Liver (tissue), 8 donors: ENCODE measurements at regions not wholly inside any gene's neighbourhood (a gene's known extent, or its start where the extent isn't known, plus 50 kb on each side); places are given as distances from the start of the nearest gene placed in this dataset.

Experiments used
- DNase-seq: peaks from one replicate; pipeline ENCODE4 v3.0.0-alpha.2; 2017; ENCODE audit warnings: low spot score
- H3K27ac ChIP-seq, 2 donors: one replicate each; pipeline ENCODE4 v1.7.0; 2013; ENCODE audit warnings: inconsistent platforms in 2 of 2, low read length in 2 of 2, control low read depth in 1 of 2, low read depth in 1 of 2, mild to moderate bottlenecking in 1 of 2
- H3K27me3 ChIP-seq, 4 donors: one replicate each; pipeline versions ENCODE4 v1.6.1 to v1.7.0; 2013; ENCODE audit warnings: low read length in 3 of 4, inconsistent platforms in 1 of 4, mild to moderate bottlenecking in 1 of 4, moderate library complexity in 1 of 4; ENCODE audit not compliant: control insufficient read depth in 4 of 4, insufficient read depth in 4 of 4
- H3K36me3 ChIP-seq, 4 donors: one replicate each; pipeline versions ENCODE4 v1.6.1 to v1.7.0; 2013; ENCODE audit warnings: low read length in 3 of 4, mild to moderate bottlenecking in 3 of 4, low read depth in 1 of 4, moderate library complexity in 1 of 4; ENCODE audit not compliant: control insufficient read depth in 4 of 4, insufficient read depth in 3 of 4
- H3K4me1 ChIP-seq, 4 donors: one replicate each; pipeline versions ENCODE4 v1.6.1 to v1.7.0; 2013; ENCODE audit warnings: low read length in 3 of 4, mild to moderate bottlenecking in 3 of 4, moderate library complexity in 1 of 4; ENCODE audit not compliant: control insufficient read depth in 4 of 4, insufficient read depth in 4 of 4
- H3K4me3 ChIP-seq, 3 donors: one replicate each; pipeline versions ENCODE4 v1.6.1 to v1.7.0; 2013; ENCODE audit warnings: low read length in 3 of 3, control low read depth in 1 of 3, low read depth in 1 of 3, mild to moderate bottlenecking in 1 of 3
- H3K9ac ChIP-seq, 2 donors: one replicate each; pipeline ENCODE4 v1.7.0; 2013; ENCODE audit warnings: low read length in 2 of 2, mild to moderate bottlenecking in 2 of 2, moderate library complexity in 2 of 2, control low read depth in 1 of 2, low read depth in 1 of 2
- H3K9me3 ChIP-seq, 4 donors: one replicate each; pipeline versions ENCODE4 v1.6.1 to v1.7.0; 2013; ENCODE audit warnings: low read length in 3 of 4; ENCODE audit not compliant: control insufficient read depth in 4 of 4
- EGR1 ChIP-seq, 2 donors: IDR thresholded peaks; 2 replicates each; pipeline ENCODE4 v1.6.1; 2016 to 2018; ENCODE audit warnings: antibody characterized with exemption in 2 of 2, low read depth in 2 of 2
- FOXA1 ChIP-seq: IDR thresholded peaks from 2 replicates; pipeline ENCODE4 v1.6.1; 2016; ENCODE audit warnings: antibody characterized with exemption
- GABPA ChIP-seq, 2 donors: IDR thresholded peaks in 1 of 2; conservative IDR thresholded peaks in 1 of 2; 2 replicates each; pipeline ENCODE4 v1.6.1; 2016; ENCODE audit warnings: antibody characterized with exemption in 2 of 2, mild to moderate bottlenecking in 1 of 2, moderate library complexity in 1 of 2
- HNF4A ChIP-seq, 2 donors: conservative IDR thresholded peaks; 2 replicates each; pipeline ENCODE4 v1.6.1; 2016; ENCODE audit warnings: antibody characterized with exemption in 2 of 2, mild to moderate bottlenecking in 2 of 2
- JUND ChIP-seq, 2 donors: IDR thresholded peaks; 2 replicates each; pipeline ENCODE4 v1.6.1; 2016; ENCODE audit warnings: antibody characterized with exemption in 2 of 2
- RAD21 ChIP-seq, 2 donors: IDR thresholded peaks; 2 replicates each; pipeline ENCODE4 v1.6.1; 2016; ENCODE audit warnings: antibody characterized with exemption in 2 of 2, mild to moderate bottlenecking in 2 of 2
- TAF1 ChIP-seq: conservative IDR thresholded peaks from 2 replicates; pipeline ENCODE4 v1.6.1; 2016; ENCODE audit warnings: antibody characterized with exemption, mild to moderate bottlenecking
- YY1 ChIP-seq: IDR thresholded peaks from 2 replicates; pipeline ENCODE4 v1.6.1; 2016; ENCODE audit warnings: antibody characterized with exemption, mild to moderate bottlenecking
- WGBS: extraction: QIAGEN DNeasy Blood & Tissue Kit; methylation state at CpG from one replicate; pipeline ENCODE4 v1.1.7; 2013; 5-methylcytosine and 5-hydroxymethylcytosine counted together
- TF ChIP-seq, protein P1 (sequence below): IDR thresholded peaks from 2 replicates; pipeline ENCODE4 v1.6.1; 2016; ENCODE audit warnings: antibody characterized with exemption, mild to moderate bottlenecking
- TF ChIP-seq, protein P2 (sequence below): IDR thresholded peaks from 2 replicates; pipeline ENCODE4 v1.6.1; 2016; ENCODE audit warnings: antibody characterized with exemption
- TF ChIP-seq, protein P3 (sequence below): fragments of 150-350 bp; IDR thresholded peaks from 2 replicates; pipeline ENCODE4 v1.5.1; 2017; ENCODE audit warnings: improper control_type of control experiment, low read depth, low read length; ENCODE audit not compliant: missing input control
- TF ChIP-seq, protein P4 (sequence below): IDR thresholded peaks from 2 replicates; pipeline ENCODE4 v1.6.1; 2016; ENCODE audit warnings: antibody characterized with exemption
- TF ChIP-seq, protein P5 (sequence below): IDR thresholded peaks from 2 replicates; pipeline ENCODE4 v1.6.1; 2016; ENCODE audit warnings: antibody characterized with exemption
- donor health status: healthy.
- donor health status: healthy.
- donor health status: healthy.
- donor health status: healthy.
- donor health status: healthy.

- WGBS = 94% methylated on average over 9 of the region's 9 CpGs
- H3K4me3 ChIP-seq = no peak overlapping the region
- no peak overlapping the region for H3K27ac ChIP-seq
These were observed 150.1 kb upstream of the DIO3 start for GRCh38 chr14:101411151-101411550.

GRCh38 chr14:101411779-101412178 lies 149.5 kb upstream of the DIO3 start:
- H3K36me3 ChIP-seq = no peaks in the 10 kb centered on the region
- no peak overlapping the region for H3K9ac ChIP-seq
- 92% methylated on average over 10 of the region's 10 CpGs for WGBS
- H3K27me3 ChIP-seq = no peaks in the 10 kb centered on the region
- no peaks in the 10 kb centered on the region for H3K4me1 ChIP-seq
- H3K27ac ChIP-seq = no peak overlapping the region
- TF ChIP-seq TAF1 = no peak
- TF ChIP-seq GABPA (IDR thresholded peaks at IDR 0.05 in 1 of 2, conservative IDR thresholded peaks at IDR 0.05 in 1 of 2) = no peak
- TF ChIP-seq, protein P1, sequence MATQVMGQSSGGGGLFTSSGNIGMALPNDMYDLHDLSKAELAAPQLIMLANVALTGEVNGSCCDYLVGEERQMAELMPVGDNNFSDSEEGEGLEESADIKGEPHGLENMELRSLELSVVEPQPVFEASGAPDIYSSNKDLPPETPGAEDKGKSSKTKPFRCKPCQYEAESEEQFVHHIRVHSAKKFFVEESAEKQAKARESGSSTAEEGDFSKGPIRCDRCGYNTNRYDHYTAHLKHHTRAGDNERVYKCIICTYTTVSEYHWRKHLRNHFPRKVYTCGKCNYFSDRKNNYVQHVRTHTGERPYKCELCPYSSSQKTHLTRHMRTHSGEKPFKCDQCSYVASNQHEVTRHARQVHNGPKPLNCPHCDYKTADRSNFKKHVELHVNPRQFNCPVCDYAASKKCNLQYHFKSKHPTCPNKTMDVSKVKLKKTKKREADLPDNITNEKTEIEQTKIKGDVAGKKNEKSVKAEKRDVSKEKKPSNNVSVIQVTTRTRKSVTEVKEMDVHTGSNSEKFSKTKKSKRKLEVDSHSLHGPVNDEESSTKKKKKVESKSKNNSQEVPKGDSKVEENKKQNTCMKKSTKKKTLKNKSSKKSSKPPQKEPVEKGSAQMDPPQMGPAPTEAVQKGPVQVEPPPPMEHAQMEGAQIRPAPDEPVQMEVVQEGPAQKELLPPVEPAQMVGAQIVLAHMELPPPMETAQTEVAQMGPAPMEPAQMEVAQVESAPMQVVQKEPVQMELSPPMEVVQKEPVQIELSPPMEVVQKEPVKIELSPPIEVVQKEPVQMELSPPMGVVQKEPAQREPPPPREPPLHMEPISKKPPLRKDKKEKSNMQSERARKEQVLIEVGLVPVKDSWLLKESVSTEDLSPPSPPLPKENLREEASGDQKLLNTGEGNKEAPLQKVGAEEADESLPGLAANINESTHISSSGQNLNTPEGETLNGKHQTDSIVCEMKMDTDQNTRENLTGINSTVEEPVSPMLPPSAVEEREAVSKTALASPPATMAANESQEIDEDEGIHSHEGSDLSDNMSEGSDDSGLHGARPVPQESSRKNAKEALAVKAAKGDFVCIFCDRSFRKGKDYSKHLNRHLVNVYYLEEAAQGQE = no peak
- TF ChIP-seq, protein P2, sequence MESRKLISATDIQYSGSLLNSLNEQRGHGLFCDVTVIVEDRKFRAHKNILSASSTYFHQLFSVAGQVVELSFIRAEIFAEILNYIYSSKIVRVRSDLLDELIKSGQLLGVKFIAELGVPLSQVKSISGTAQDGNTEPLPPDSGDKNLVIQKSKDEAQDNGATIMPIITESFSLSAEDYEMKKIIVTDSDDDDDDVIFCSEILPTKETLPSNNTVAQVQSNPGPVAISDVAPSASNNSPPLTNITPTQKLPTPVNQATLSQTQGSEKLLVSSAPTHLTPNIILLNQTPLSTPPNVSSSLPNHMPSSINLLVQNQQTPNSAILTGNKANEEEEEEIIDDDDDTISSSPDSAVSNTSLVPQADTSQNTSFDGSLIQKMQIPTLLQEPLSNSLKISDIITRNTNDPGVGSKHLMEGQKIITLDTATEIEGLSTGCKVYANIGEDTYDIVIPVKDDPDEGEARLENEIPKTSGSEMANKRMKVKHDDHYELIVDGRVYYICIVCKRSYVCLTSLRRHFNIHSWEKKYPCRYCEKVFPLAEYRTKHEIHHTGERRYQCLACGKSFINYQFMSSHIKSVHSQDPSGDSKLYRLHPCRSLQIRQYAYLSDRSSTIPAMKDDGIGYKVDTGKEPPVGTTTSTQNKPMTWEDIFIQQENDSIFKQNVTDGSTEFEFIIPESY = no peak
- TF ChIP-seq RAD21 (IDR thresholded peaks at IDR 0.05) = no peak
- no peaks in the 10 kb centered on the region for H3K9me3 ChIP-seq
- DNase-seq = no peak
- no peak overlapping the region for H3K4me3 ChIP-seq

More at GRCh38 chr14:101411151-101411550, 150.1 kb upstream of the DIO3 start:
- H3K27me3 ChIP-seq = no peaks in the 10 kb centered on the region
- no peaks in the 10 kb centered on the region for H3K9me3 ChIP-seq
- no peak for DNase-seq
- peaks cover 0 to under 1% (median 0%) of the 10 kb centered on the region in 4 donors for H3K4me1 ChIP-seq
- no peak for TF ChIP-seq EGR1 (IDR thresholded peaks at IDR 0.05; ENCODE audit: low read depth in 2 of 2)
- TF ChIP-seq, protein P3, sequence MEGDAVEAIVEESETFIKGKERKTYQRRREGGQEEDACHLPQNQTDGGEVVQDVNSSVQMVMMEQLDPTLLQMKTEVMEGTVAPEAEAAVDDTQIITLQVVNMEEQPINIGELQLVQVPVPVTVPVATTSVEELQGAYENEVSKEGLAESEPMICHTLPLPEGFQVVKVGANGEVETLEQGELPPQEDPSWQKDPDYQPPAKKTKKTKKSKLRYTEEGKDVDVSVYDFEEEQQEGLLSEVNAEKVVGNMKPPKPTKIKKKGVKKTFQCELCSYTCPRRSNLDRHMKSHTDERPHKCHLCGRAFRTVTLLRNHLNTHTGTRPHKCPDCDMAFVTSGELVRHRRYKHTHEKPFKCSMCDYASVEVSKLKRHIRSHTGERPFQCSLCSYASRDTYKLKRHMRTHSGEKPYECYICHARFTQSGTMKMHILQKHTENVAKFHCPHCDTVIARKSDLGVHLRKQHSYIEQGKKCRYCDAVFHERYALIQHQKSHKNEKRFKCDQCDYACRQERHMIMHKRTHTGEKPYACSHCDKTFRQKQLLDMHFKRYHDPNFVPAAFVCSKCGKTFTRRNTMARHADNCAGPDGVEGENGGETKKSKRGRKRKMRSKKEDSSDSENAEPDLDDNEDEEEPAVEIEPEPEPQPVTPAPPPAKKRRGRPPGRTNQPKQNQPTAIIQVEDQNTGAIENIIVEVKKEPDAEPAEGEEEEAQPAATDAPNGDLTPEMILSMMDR = no peak
- H3K36me3 ChIP-seq = no peaks in the 10 kb centered on the region
- H3K9ac ChIP-seq = no peak overlapping the region

DNA sequence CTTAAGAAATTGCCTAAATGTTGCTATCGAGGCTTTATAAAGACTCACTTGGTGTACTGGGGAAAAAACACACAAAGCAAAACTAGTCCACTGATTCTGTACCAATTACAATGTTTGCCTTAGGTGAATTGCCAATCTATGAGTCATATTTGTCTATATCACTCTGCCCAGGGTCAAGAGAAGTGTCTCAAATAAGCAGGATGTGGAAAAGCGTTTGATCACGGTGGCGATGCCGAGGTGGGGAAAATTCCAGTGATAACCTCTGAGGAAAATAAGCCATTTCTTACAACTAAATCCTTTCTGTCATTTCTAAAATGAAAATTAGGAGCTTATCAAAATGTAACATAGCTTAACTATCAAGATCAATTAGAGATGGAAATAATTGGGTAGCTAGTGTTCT lies 148.6 kb upstream of the DIO3 start:
- Histone ChIP-seq H3K9me3 (no peaks in the 10 kb centered on the region), H3K36me3 (no peaks in the 10 kb centered on the region), H3K9ac (no peak overlapping the region), H3K4me1 (no peaks in the 10 kb centered on the region), H3K4me3 (no peak overlapping the region), H3K27ac (no peak overlapping the region), H3K27me3 (no peaks in the 10 kb centered on the region)
- WGBS = 42% methylated on average over 5 of the region's 5 CpGs
- no peak for DNase-seq
- peak; percentile 69 to 71 for TF ChIP-seq JUND (IDR thresholded peaks at IDR 0.05)
- TF ChIP-seq RAD21 (IDR thresholded peaks at IDR 0.05) = no peak
- TF ChIP-seq, protein P4, sequence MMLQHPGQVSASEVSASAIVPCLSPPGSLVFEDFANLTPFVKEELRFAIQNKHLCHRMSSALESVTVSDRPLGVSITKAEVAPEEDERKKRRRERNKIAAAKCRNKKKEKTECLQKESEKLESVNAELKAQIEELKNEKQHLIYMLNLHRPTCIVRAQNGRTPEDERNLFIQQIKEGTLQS = peak; percentile 19
- TF ChIP-seq, protein P2 = no peak
- no peak for TF ChIP-seq GABPA (IDR thresholded peaks at IDR 0.05 in 1 of 2, conservative IDR thresholded peaks at IDR 0.05 in 1 of 2)
- peak in 1 of 2 donors; percentile 18 for TF ChIP-seq HNF4A (conservative IDR thresholded peaks at IDR 0.05)
- no peak for TF ChIP-seq TAF1
- TF ChIP-seq, protein P5, sequence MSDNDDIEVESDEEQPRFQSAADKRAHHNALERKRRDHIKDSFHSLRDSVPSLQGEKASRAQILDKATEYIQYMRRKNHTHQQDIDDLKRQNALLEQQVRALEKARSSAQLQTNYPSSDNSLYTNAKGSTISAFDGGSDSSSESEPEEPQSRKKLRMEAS = no peak
- no peak for TF ChIP-seq FOXA1
- TF ChIP-seq YY1 = no peak
- TF ChIP-seq, protein P3 = no peak
